ENCODE measurements at regions not wholly inside any gene's neighbourhood (a gene's known extent, or its start where the extent isn't known, plus 50 kb on each side); places are given as distances from the start of the nearest gene placed in this dataset.

- Mint-ChIP-seq H3K36me3 (ENCODE audit: insufficient read depth in 1 of 3, low read depth in 3 of 3) (peaks cover 2 to 15% (median 2%) of the 10 kb centered on the region in 3 experiments; a peak in 4 of 7 replicates), H3K4me1 (no peaks in the 10 kb centered on the region), H3K4me3 (no peak overlapping the region), H3K27me3 (ENCODE audit: low read depth) (0 out of 2 replicates have a peak, but pooled peaks cover 1% of the 10 kb centered on the region), H3K9me3 (peaks cover 7 to 8% of the 10 kb centered on the region in 2 experiments; a peak in 4 of 5 replicates), H3K27ac (no peak overlapping the region)
- Histone ChIP-seq H3K18ac (ENCODE audit: insufficient read length, low read depth, low read length) (no peak overlapping the region), H3K9me3 (ENCODE audit: control insufficient read depth, low read depth, low read length) (no peaks in the 10 kb centered on the region), H3K27me3 (ENCODE audit: insufficient read depth, low read length) (no peaks in the 10 kb centered on the region), H3K27ac (ENCODE audit: insufficient read length, low read depth, low read length) (no peak overlapping the region), H3T11ph (ENCODE audit: low read length) (no peak overlapping the region), H3K4ac (ENCODE audit: low read depth, low read length) (no peak overlapping the region), H2BK5ac (ENCODE audit: insufficient read length, low read length) (no peak overlapping the region), H2BK120ac (ENCODE audit: low read depth, low read length, poor library complexity, severe bottlenecking) (no peak overlapping the region), H4K5ac (ENCODE audit: insufficient read length, low read depth, low read length) (no peak overlapping the region), H3K79me2 (ENCODE audit: insufficient read depth, low read length) (no peaks in the 10 kb centered on the region), H3K79me1 (ENCODE audit: insufficient read depth, low read depth, low read length, poor library complexity, severe bottlenecking) (no peaks in the 10 kb centered on the region), H3K23ac (ENCODE audit: insufficient read length, low read depth, low read length) (no peak overlapping the region), H2AK5ac (ENCODE audit: insufficient read length, low read length) (no peak overlapping the region), H4K8ac (replicated peaks; ENCODE audit: insufficient read length, low read depth, low read length) (no peak overlapping the region), H3K9ac (ENCODE audit: extremely low read depth, insufficient read length, low read length) (no peak overlapping the region), H4K20me1 (ENCODE audit: control insufficient read depth, insufficient read depth, insufficient read length) (no peaks in the 10 kb centered on the region), H2AFZ (ENCODE audit: low read length) (no peak overlapping the region), H3K23me2 (ENCODE audit: insufficient read length, low read depth, low read length, poor library complexity, severe bottlenecking) (no peaks in the 10 kb centered on the region), H2BK20ac (ENCODE audit: low read depth, low read length, poor library complexity, severe bottlenecking) (no peak overlapping the region), H4K91ac (ENCODE audit: insufficient read length, low read depth, low read length) (no peak overlapping the region), H2BK12ac (ENCODE audit: insufficient read length, low read depth, low read length) (no peak overlapping the region), H2BK15ac (ENCODE audit: low read depth, low read length) (no peak overlapping the region), H3K4me2 (ENCODE audit: insufficient read depth, insufficient read length, low read length) (no peak overlapping the region), H3K4me1 (ENCODE audit: insufficient read depth, low read length) (no peaks in the 10 kb centered on the region), H3K56ac (ENCODE audit: insufficient read length, low read depth, low read length) (no peak overlapping the region), H3K14ac (ENCODE audit: insufficient read depth, low read length) (no peak overlapping the region)
- DNase-seq: no peak
- no CpG with 5 or more reads among the region's 3 CpGs for WGBS (ENCODE audit: extremely low coverage, insufficient read length, low lambda C conversion rate)
- TF ChIP-seq, protein P1, sequence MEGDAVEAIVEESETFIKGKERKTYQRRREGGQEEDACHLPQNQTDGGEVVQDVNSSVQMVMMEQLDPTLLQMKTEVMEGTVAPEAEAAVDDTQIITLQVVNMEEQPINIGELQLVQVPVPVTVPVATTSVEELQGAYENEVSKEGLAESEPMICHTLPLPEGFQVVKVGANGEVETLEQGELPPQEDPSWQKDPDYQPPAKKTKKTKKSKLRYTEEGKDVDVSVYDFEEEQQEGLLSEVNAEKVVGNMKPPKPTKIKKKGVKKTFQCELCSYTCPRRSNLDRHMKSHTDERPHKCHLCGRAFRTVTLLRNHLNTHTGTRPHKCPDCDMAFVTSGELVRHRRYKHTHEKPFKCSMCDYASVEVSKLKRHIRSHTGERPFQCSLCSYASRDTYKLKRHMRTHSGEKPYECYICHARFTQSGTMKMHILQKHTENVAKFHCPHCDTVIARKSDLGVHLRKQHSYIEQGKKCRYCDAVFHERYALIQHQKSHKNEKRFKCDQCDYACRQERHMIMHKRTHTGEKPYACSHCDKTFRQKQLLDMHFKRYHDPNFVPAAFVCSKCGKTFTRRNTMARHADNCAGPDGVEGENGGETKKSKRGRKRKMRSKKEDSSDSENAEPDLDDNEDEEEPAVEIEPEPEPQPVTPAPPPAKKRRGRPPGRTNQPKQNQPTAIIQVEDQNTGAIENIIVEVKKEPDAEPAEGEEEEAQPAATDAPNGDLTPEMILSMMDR (conservative IDR thresholded peaks at IDR 0.05): no peak
Measured at GRCh38 chr6:91539456-91539855, 952.6 kb upstream of the MAP3K7 start.

All from H9 (cell line).